Spleen (tissue), 7 donors: ENCODE measurements at regions not wholly inside any gene's neighbourhood (a gene's known extent, or its start where the extent isn't known, plus 50 kb on each side); places are given as distances from the start of the nearest gene placed in this dataset.

ENCODE experiments used
- CTCF ChIP-seq, 11 experiments: fragments of 200-600 bp in 7 of 11; fragments of 450-650 bp in 4 of 11; sonication (generic) in 4 of 11; IDR thresholded peaks in 8 of 11; conservative IDR thresholded peaks in 3 of 11; 1 replicate in 7 of 11; 2 replicates in 4 of 11; pipeline versions ENCODE4 v1.4.0 to v1.8.0; 2016 to 2021; ENCODE audit warnings: antibody characterized with exemption in 11 of 11, inconsistent platforms in 4 of 11, mild to moderate bottlenecking in 1 of 11
- POLR2A ChIP-seq, 3 donors: fragments of 450-650 bp; IDR thresholded peaks; one replicate each; pipeline ENCODE4 v1.5.1; 2017; ENCODE audit warnings: antibody characterized with exemption in 3 of 3, mild to moderate bottlenecking in 1 of 3
- POLR2AphosphoS5 ChIP-seq, 3 donors: sonication (generic); formaldehyde crosslinking; IDR thresholded peaks; one replicate each; pipeline ENCODE4 v1.5.1; 2017; ENCODE audit warnings: antibody characterized with exemption in 3 of 3
- donor health status: DM: no; HTN: no; CAD: no; lungs with moderate emphysema.
- donor health status: DM: no; HTN: no; CAD: no.
- donor health status: DM: no; HTN: no; CAD: no.

DNA sequence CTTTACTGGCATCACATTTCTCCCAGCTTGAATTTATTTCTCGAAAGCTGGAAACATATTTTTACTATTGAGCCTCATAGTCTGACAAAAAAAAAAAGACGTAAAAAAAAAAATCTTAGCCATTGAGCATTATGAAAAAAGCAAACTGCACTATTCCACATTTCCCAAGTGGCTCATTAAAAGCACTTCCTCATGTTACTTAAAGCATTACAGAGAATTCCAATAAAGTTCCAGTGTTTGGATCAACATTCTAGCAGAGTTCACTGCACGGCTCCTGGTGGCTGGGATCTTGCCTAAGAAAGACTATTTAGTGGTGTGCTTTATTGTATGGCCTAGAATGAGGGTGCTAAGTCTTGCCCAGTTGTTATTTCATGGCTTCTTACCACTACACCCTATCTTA lies 476.2 kb downstream of the PPARGC1A start:
- no peak for TF ChIP-seq CTCF (IDR thresholded peaks at IDR 0.05 in 8 of 11, conservative IDR thresholded peaks at IDR 0.05 in 3 of 11)
- TF ChIP-seq POLR2AphosphoS5 (IDR thresholded peaks at IDR 0.05), result no peak
- TF ChIP-seq POLR2A (IDR thresholded peaks at IDR 0.05), result no peak
